ENCODE measurements at regions not wholly inside any gene's neighbourhood (a gene's known extent, or its start where the extent isn't known, plus 50 kb on each side); places are given as distances from the start of the nearest gene placed in this dataset.

DNA sequence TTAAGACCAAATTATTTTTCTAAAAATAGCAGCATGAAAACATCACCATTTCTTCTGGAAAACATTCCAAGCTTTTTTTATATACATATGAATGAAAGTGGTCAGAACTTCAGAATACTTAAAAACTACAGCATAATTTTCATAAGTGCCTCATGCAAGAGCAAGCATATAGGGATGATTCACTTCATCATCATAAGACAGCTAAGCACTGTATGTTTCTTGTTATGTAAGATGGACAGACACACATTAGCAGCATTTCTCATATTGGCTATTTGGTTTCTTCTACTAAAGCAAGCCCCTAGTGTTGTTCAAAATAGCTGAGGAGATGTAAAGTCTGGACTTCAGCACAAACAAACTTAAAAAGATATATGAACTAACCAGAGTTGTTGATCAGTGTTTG, 213.1 kb upstream of the NOCT start:
- Histone ChIP-seq H3K9ac (replicated peaks; ENCODE audit: extremely low read depth, insufficient read depth, low read length) (no peak overlapping the region), H3K9me3 (replicated peaks; ENCODE audit: control insufficient read depth, insufficient read depth, low read length) (no peaks in the 10 kb centered on the region), H4K20me1 (replicated peaks; ENCODE audit: control insufficient read depth, extremely low read depth, insufficient read depth, low read length) (no peaks in the 10 kb centered on the region), H3K4me1 (ENCODE audit: control insufficient read depth, extremely low read depth, insufficient read depth, low read length) (no peaks in the 10 kb centered on the region), H3K36me3 (ENCODE audit: control insufficient read depth in 2 of 2, extremely low read depth in 1 of 2, insufficient read depth in 2 of 2, low read length in 2 of 2) (no peaks in the 10 kb centered on the region), H3K79me2 (ENCODE audit: control insufficient read depth, insufficient read depth, low read length) (no peaks in the 10 kb centered on the region), H3K27me3 (ENCODE audit: control insufficient read depth in 2 of 2, insufficient read depth in 2 of 2, low read length in 2 of 2) (peaks cover 6 to 47% of the 10 kb centered on the region in 2 experiments), H3K4me3 (replicated peaks in 1 of 3; ENCODE audit: insufficient read depth in 1 of 3, low read depth in 1 of 3, low read length in 3 of 3) (no peak overlapping the region), H3K9me1 (replicated peaks; ENCODE audit: control insufficient read depth, extremely low read depth, insufficient read depth, low read length) (no peaks in the 10 kb centered on the region), H3K27ac (ENCODE audit: insufficient read depth, low read depth, low read length) (no peak overlapping the region), H2AFZ (ENCODE audit: low read depth, low read length) (no peak overlapping the region), H3K4me2 (ENCODE audit: insufficient read depth, low read length) (no peak overlapping the region)
- ChIA-PET CTCF (no interaction called here), POLR2A (no interaction called here)
- DNase-seq (ENCODE audit: low read depth, low spot score) (no peak), FAIRE-seq (no peak)
- no TSS peak for BruUV-seq (replicated peaks)
- TF ChIP-seq MYC (IDR thresholded peaks at IDR 0.05; ENCODE audit: low read depth, low read length), result no peak
- TF ChIP-seq FOS (IDR thresholded peaks at IDR 0.05; ENCODE audit: borderline replicate concordance, insufficient read depth, low read length), result no peak
- no peak for TF ChIP-seq MAX (IDR thresholded peaks at IDR 0.05; ENCODE audit: insufficient read depth, insufficient read length)
- TF ChIP-seq CTCF (IDR thresholded peaks at IDR 0.05; ENCODE audit: extremely low read depth in 1 of 2, insufficient read depth in 1 of 2, low read depth in 1 of 2, low read length in 2 of 2), result no peak
- TF ChIP-seq GATA2 (IDR thresholded peaks at IDR 0.05; ENCODE audit: insufficient read depth, insufficient read length, low read depth, low read length), result no peak
- TF ChIP-seq JUN (IDR thresholded peaks at IDR 0.05; ENCODE audit: borderline replicate concordance, insufficient read depth, insufficient read length, low read depth), result no peak
- TF ChIP-seq POLR2A (IDR thresholded peaks at IDR 0.05; ENCODE audit: low read depth, low read length), result no peak
- no peak for TF ChIP-seq POLR2AphosphoS5 (IDR thresholded peaks at IDR 0.05; ENCODE audit: insufficient read depth, low read depth, low read length)
- TF ChIP-seq EZH2 (IDR thresholded peaks at IDR 0.05; ENCODE audit: borderline replicate concordance, low read depth, low read length, severe bottlenecking), result no peak
- dilution Hi-C loops (cut with MboI; ENCODE audit: extremely low pct_ligation_motif_present, low sequenced_read_pairs) (no loop called here), intact Hi-C loops (cut with micrococcal nuclease) (no loop called here)
